IMR-90 (cell line): ENCODE measurements at regions not wholly inside any gene's neighbourhood (a gene's known extent, or its start where the extent isn't known, plus 50 kb on each side); places are given as distances from the start of the nearest gene placed in this dataset.

Experiments used
- CTCF ChIP-seq: conservative IDR thresholded peaks from 2 replicates; pipeline ENCODE4 v1.5.1; 2012; ENCODE audit warnings: mild to moderate bottlenecking, low read depth, low read length, improper control_type of control experiment
- FOS ChIP-seq: fragments of 150-350 bp; IDR thresholded peaks from 2 replicates; pipeline ENCODE4 v1.6.1; 2016; ENCODE audit warnings: low read depth, low read length
- MAFK ChIP-seq: IDR thresholded peaks from 2 replicates; pipeline ENCODE4 v1.6.1; 2012; ENCODE audit warnings: low read depth, low read length, improper control_type of control experiment
- MXI1 ChIP-seq: IDR thresholded peaks from 2 replicates; pipeline ENCODE4 v1.6.1; 2012; ENCODE audit warnings: low read depth, mild to moderate bottlenecking, low read length, moderate library complexity, borderline replicate concordance
- NFE2L2 ChIP-seq: fragments of 150-350 bp; IDR thresholded peaks from 2 replicates; pipeline ENCODE4 v1.6.1; 2016; ENCODE audit warnings: low read depth, mild to moderate bottlenecking, low read length
- POLR2A ChIP-seq: IDR thresholded peaks from 2 replicates; pipeline ENCODE4 v1.6.1; 2012; ENCODE audit warnings: mild to moderate bottlenecking, low read depth, low read length
- RAD21 ChIP-seq: IDR thresholded peaks from 2 replicates; pipeline ENCODE4 v1.6.1; 2012; ENCODE audit warnings: low read length, improper control_type of control experiment
- RCOR1 ChIP-seq: IDR thresholded peaks from 2 replicates; pipeline ENCODE4 v1.6.1; 2012; ENCODE audit warnings: mild to moderate bottlenecking, low read length, improper control_type of control experiment; ENCODE audit not compliant: insufficient replicate concordance
- SMC3 ChIP-seq: fragments of 150-350 bp; IDR thresholded peaks from 2 replicates; pipeline ENCODE4 v1.6.1; 2016; ENCODE audit warnings: low read depth, mild to moderate bottlenecking, antibody characterized with exemption, low read length, moderate library complexity
- USF2 ChIP-seq: fragments of 150-350 bp; IDR thresholded peaks from 2 replicates; pipeline ENCODE4 v1.6.1; 2017; ENCODE audit warnings: mild to moderate bottlenecking, antibody characterized with exemption, low read length, low read depth

- TF ChIP-seq CTCF (no peak), POLR2A (no peak), RCOR1 (no peak), MXI1 (no peak), USF2 (no peak), MAFK (peak; percentile 79), SMC3 (no peak), RAD21 (no peak), FOS (no peak), NFE2L2 (no peak)
Observed at GRCh38 chr14:40733206-40733605, 873.5 kb upstream of the LRFN5 start.
